ENCODE measurements at regions not wholly inside any gene's neighbourhood (a gene's known extent, or its start where the extent isn't known, plus 50 kb on each side); places are given as distances from the start of the nearest gene placed in this dataset.

GRCh38 chr10:124296813-124297788 is 121.6 kb downstream of the OAT start:
- TF ChIP-seq CTCF (conservative IDR thresholded peaks at IDR 0.05; ENCODE audit: low read depth, low read length), result no peak
- no peak for TF ChIP-seq EZH2phosphoT487 (IDR thresholded peaks at IDR 0.05; ENCODE audit: borderline replicate concordance, low read length)
- TF ChIP-seq EZH2 (IDR thresholded peaks at IDR 0.05; ENCODE audit: low read length, unreplicated experiment), result no peak
